AG04449 (cell line): ENCODE measurements at regions not wholly inside any gene's neighbourhood (a gene's known extent, or its start where the extent isn't known, plus 50 kb on each side); places are given as distances from the start of the nearest gene placed in this dataset.

Experiments
- CTCF ChIA-PET: fragments of 350-600 bp; formaldehyde crosslinking; extraction: SDS; loops from one replicate; lab custom pipeline; 2021; ENCODE audit warnings: antibody characterized with exemption; lab: Yijun Ruan, JAX
- POLR2A ChIA-PET: fragments of 400-600, 350-600 bp; formaldehyde crosslinking; extraction: SDS; loops from one replicate; lab custom pipeline; 2020; ENCODE audit warnings: antibody characterized with exemption, inconsistent platforms; lab: Yijun Ruan, JAX
- DNase-seq: peaks from one replicate; pipeline ENCODE4 v3.0.0-alpha.2; 2010; ENCODE audit warnings: low read depth, low spot score
- H3K4me3 ChIP-seq: 2 replicates; pipeline ENCODE4 v1.5.1; 2011; ENCODE audit warnings: low read depth, mild to moderate bottlenecking, control low read depth, low read length
- TF ChIP-seq, protein P1 (sequence below): IDR thresholded peaks from one replicate; pipeline ENCODE4 v1.5.1; 2011; ENCODE audit warnings: mild to moderate bottlenecking, moderate library complexity, low read length, control low read depth, inconsistent platforms; ENCODE audit not compliant: insufficient read depth; ENCODE audit errors: missing control alignments

DNA sequence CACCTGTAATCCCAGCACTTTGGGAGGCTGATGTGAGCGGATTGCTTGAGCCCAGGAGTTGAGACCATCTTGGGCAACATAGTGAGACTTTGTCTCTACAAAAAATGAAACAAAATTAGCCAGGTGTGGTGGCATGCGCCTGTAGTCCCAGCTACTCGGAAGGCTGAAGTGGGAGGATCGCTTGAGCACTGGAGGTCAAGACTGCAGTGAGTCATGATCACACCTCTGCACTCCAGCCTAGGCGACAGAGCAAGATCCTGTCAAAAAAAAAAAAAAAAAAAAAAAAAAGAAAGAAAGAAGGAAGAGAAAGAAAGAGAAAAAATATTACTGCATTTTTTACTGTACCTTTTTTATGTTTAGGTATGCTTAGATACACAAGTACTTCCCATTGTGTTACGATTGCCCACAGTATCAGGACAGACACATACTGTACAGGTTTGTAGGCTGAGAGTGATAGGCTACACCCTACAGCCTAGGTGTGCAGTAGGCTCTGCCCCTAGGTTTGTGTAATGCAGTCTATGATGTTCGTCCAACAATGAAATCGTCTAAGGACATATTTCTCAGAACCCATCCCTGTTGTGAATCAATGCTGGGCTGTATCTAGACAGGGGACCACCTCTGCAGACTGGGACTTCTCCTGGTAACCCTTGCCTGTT lies 160.4 kb upstream of the PWP1 start:
- CTCF ChIA-PET = interaction anchor here (2.2 kb wide), 1 partner anchor 393 kb away, joined by 8 read pairs; no protein-coding TSS in a partner anchor

DNA sequence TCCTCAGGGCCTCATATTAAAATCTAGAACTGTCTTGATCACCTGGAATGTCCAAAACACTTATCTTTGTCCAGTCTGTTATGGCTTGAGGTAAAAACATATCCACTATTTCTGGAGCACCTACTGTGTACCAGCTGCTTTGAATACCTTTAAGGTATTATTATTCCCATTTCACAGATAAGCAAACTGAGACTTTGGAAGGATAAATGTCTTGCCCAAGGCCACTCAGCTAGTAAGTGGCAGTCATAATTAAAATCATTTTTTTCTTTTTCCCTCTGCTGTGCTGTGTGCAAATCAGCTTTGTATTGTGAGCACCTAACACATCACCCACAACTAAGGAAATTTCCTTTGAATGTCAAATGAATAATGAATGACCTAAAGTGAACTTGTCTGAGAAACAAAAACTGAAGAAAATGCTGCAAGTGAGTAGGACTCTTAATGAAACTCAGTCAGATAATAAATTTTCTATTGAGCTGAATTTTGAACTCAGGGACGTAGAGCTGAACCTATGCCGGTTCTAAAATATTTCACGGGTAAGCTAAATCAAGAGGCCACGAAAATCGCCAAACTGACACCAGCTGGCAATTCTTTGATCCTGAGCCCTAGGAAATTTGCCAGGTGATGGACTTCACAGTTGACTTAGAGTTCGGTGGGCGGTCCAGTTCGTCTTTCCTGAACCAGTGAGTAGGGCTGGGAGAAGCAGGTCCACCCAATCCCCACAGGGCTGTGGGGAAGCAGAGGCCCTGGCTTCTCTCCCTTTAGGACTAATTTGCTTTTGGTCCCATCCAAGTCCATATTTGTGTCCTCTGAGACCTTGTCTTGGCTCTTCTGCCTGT lies 159.7 kb upstream of the PWP1 start:
- CTCF ChIA-PET = interaction anchor here (2.2 kb wide), 1 partner anchor 394 kb away, joined by 8 read pairs; no protein-coding TSS in a partner anchor
- POLR2A ChIA-PET = no interaction called here

More for the DNA sequence above, 160.4 kb upstream of the PWP1 start:
- no peak overlapping the region for H3K4me3 ChIP-seq
- DNase-seq = no peak
- TF ChIP-seq, protein P1, sequence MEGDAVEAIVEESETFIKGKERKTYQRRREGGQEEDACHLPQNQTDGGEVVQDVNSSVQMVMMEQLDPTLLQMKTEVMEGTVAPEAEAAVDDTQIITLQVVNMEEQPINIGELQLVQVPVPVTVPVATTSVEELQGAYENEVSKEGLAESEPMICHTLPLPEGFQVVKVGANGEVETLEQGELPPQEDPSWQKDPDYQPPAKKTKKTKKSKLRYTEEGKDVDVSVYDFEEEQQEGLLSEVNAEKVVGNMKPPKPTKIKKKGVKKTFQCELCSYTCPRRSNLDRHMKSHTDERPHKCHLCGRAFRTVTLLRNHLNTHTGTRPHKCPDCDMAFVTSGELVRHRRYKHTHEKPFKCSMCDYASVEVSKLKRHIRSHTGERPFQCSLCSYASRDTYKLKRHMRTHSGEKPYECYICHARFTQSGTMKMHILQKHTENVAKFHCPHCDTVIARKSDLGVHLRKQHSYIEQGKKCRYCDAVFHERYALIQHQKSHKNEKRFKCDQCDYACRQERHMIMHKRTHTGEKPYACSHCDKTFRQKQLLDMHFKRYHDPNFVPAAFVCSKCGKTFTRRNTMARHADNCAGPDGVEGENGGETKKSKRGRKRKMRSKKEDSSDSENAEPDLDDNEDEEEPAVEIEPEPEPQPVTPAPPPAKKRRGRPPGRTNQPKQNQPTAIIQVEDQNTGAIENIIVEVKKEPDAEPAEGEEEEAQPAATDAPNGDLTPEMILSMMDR = no peak
- POLR2A ChIA-PET = no interaction called here

DNA sequence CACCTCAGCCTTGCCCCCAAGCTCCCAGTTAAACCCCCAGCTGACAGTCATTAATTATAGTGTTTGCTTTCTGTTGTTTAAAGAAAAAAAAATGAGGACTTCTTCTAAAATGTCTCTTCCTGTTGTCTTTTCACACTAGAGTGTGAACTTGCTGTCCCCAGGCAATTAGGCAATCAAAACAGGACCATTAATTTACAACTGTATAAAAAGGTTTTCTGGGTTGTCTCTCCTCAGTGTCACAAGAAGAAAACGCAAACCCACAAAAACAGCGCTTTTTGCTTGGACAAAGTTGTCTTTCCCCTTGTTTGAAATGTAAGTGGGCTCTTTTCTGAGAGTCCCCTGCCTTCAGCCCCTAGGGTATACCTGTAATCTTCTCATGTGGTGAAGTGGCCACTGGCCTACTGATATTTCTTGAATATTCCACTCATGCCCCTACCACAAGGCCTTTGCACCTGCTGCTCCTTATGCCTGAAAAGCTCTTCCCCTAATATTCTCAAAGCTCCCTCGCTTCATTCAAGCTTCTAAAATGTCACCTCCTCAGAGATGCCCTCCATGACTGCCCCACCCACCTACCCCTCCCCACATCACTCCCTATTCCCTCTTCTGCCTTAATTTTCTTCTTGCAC lies 158.9 kb upstream of the PWP1 start:
- DNase-seq = no peak
- ChIA-PET POLR2A (no interaction called here), CTCF (interaction anchor here (2.2 kb wide), 1 partner anchor 395 kb away, joined by 8 read pairs; no protein-coding TSS in a partner anchor)

More for the DNA sequence above, 159.7 kb upstream of the PWP1 start:
- no peak overlapping the region for H3K4me3 ChIP-seq
- DNase-seq = no peak
- TF ChIP-seq, protein P1 = no peak

DNA sequence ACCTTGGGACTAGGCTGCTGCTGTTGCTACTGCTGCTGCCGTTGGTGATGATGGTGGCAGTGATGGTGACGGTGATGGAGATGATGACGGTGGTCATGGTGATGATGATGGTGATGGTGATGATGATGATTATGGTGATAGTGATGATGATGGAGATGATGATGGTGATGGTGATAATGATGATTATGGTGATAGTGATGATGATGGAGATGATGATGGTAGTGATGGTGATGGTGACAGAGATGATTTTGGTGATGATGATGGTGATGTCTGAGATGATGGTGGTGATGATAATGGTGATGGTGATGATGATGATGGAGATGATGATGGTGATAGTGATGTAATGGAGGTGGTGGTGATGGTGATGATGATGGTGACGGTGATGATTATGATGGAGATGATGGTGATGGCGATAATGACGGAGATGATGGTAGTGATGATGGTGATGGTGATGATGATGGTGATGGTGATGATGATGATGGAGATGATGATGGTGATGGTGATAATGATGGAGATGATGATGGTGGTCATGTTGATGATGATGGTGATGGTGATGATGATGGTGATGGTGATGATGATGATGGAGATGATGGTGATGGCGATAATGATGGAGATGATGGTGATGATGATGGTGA lies 156.8 kb upstream of the PWP1 start:
- CTCF ChIA-PET = no interaction called here
- TF ChIP-seq, protein P1 = no peak

More for the DNA sequence above, 158.9 kb upstream of the PWP1 start:
- TF ChIP-seq, protein P1 = no peak
- H3K4me3 ChIP-seq = no peak overlapping the region

DNA sequence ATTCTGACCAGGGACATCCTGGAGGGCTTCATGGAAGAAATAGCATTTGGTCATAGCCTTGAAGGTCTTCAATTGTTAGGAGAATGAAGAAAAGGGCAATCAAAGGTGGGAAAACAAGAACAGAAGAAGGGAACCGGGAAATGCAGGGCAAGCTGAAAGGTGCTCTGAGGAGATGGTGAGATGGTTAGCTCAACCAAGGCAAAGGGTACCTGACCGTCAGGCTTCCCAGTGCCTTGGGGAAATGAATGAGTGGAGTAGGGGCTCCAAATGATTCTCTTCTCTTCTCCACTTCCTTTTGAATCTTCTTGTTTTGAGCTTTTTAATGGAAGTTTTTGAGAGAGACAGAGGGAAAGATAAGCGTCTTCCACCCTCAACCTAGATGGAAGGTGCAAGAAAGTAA lies 155.6 kb upstream of the PWP1 start:
- no peak overlapping the region for H3K4me3 ChIP-seq
- POLR2A ChIA-PET = no interaction called here
- TF ChIP-seq, protein P1 = no peak
- DNase-seq = no peak
- CTCF ChIA-PET = no interaction called here

More for the DNA sequence above, 156.8 kb upstream of the PWP1 start:
- POLR2A ChIA-PET = no interaction called here
- no peak for DNase-seq
- no peak overlapping the region for H3K4me3 ChIP-seq
